Inflammatory macrophage (primary cell): ENCODE measurements at regions not wholly inside any gene's neighbourhood (a gene's known extent, or its start where the extent isn't known, plus 50 kb on each side); places are given as distances from the start of the nearest gene placed in this dataset.
A peak's percentile ranks its signal among the peaks of the same experiment; 100 is the strongest.

Source experiments
- DNase-seq, 2 donors: peaks; one replicate each; pipeline ENCODE4 v3.0.0-alpha.2; 2020 to 2022

GRCh38 chr21:22584308-22584707 lies 1586.1 kb downstream of the NCAM2 start:
- DNase-seq = no peak

DNA sequence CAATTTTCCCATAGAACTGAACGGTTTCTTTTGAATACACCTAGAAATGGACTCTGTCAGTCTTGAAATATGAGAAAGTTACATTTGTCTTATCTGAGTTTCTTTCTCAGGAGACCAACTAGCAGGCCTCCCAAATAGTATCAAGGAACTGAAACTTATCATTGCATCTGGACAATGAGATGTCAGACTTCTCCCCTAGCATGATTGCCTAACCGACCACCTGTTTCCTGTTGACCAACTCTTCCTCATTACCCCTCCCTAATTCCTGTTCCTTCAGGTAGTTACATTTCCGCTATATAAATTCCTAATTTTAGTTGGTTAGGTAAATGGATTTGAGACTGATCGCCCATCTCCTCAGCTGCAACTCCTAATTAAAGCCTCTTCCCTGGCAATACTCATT lies 1587.3 kb downstream of the NCAM2 start:
- DNase-seq = no peak

GRCh38 chr21:22597660-22598255 lies 1599.5 kb downstream of the NCAM2 start:
- no peak for DNase-seq

DNA sequence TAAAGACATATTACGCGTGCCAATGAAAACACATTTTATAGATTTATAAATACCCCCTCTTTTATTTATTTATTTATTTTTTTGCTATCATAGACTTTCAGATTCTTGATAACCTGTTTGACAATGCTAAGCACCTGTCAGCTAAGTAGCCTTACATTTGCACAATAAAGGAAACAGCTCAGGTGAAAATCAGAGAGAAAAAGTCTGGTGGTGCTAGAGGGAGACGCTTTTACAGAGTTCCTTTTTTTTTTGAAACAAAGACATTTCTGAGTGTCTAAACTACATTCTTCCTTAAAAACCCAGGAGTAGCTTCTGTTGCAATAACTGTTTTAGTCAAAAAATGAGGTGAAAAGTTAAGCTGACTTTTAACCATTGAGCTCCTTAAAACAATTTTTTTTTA lies 1611.6 kb downstream of the NCAM2 start:
- DNase-seq = no peak

DNA sequence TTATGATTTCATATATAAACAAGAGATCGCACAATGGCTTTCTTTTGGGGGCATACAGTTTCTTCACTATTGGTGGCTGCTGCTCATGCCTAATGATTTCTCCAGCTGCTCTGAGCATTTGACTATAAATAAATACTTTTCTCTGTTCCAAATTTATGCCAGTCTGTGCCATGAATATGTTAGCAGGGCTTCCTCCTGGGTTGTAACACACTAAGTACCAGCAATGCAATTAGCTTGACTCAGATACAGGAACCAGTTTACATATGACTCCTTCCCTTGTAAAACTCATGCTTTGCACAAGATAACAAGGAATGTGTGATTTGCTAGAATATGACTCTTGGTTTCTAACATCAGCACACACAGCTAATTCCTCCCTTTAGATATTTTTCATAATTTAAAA lies 1629.7 kb downstream of the NCAM2 start:
- no peak for DNase-seq

DNA sequence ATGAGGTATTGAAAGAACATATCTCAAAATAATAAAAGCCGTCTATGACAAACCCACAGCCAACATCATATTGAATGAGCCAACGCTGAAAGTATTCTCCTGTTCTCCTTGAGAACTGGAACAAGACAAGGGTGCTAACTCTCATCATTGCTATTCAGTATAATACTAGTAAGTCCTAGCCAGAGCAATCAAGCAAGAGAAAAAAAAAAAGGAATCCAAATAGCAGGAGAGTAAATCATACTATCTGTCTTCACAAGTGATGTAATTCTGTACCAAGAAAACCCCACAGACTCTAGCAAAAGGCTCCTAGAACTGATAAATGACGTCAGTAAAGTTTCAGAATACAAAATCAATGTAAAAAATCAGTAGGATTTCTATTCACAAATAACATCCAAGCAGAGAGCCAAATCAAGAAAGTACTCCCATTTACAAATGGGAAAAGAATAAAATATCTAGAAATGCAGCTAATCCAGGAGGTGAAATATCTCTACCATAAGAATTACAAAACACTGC lies 1632.8 kb downstream of the NCAM2 start:
- no peak for DNase-seq

GRCh38 chr21:22632176-22632575 lies 1634.0 kb downstream of the NCAM2 start:
- DNase-seq = no peak

DNA sequence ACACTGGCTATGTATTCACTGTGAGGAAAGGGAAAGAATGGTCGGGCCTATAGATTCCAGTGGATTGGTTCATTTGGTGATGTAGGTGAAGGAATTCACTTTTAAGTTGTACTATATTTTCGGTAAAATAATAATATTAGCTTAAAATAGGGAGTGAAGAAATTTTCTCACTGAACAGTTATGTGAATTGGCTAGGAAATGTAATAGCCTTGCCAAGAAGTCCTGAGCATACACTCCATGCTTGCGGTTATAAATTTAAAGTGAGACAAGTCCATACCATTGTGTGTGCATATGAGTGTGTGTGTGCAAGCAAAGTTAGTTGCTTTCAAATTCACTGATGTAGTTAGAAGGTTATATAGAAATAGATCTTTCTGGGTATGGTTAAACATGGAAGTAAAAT lies 1651.0 kb downstream of the NCAM2 start:
- no peak for DNase-seq

DNA sequence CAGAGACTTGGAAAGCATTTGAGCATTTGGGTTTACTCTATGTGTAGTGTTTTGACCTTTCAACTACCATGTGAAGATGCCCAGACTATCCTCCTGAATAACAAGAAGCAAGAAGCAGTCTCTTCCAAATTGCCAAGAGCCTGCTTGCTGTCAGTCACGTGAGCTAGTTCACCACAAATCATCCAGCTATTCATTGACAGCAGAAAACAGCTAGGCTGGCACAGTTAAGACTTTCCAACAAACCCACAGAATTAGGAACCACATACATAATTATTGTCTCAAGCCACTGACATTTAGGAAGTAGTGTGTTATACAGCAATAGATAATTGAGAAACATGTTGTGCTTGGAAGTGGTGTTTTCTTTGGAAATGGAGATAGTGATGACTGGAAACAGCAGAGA lies 1652.0 kb downstream of the NCAM2 start:
- no peak for DNase-seq

DNA sequence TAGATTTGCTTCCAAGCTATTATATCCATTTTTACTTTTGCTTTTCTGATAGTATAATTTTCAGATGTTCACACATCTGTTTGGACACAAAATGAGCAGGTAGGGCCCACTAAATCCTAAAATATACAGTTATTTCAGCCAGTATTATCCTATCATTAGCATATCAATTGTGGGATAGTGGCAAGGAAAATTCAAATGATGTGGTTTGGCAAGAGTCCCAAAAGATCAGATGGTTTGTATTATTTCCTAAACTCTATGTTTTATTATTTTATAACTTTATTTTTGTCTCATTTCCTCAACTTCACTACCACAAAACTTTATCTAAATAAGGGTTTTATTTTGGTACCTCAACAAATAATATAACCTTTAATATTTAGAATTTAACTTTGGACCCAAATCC lies 1659.6 kb downstream of the NCAM2 start:
- no peak for DNase-seq

DNA sequence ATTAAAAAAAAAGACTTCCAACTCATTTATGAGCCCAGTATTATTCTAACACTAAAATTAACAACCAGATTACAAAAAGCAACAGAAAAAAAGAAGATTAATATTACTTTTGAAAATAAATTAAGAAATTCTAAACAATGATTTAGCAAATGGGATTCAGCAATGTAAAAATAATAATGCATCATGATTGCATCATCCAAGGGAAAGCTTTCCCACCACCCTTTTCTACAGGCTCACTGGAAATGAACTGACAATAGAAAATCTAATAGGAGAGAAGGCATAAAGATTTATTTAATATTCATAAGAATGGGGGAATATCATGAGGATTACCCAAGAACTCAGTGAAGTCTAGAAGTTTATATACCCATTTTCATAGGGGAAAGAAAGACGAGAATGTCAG lies 1671.9 kb downstream of the NCAM2 start:
- DNase-seq = no peak

DNA sequence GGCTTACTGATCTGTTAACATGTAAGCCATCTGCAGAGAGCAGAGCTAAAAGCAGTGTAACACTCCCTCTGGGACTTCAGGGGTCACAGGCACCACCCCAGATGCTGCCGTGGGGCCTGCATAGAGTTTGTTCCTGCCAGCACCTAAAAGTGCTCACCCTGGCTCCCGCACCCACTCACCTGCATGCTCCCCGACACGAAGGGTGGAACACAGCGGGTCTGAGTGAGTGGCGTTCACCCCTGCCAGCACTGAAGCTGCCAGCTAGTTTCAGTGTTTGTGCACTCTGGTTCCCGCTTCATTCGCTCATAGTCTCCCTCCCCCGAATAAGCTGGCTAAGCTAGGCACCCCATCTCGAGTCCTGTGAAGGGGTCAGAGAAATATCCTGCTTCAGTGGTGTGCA lies 1681.0 kb downstream of the NCAM2 start:
- no peak for DNase-seq

- DNase-seq = no peak
These were observed 1693.4 kb downstream of the NCAM2 start for GRCh38 chr21:22691658-22692057.

GRCh38 chr21:22703521-22703920 lies 1705.3 kb downstream of the NCAM2 start:
- DNase-seq = no peak

GRCh38 chr21:22710721-22711120 lies 1712.5 kb downstream of the NCAM2 start:
- DNase-seq = no peak

DNA sequence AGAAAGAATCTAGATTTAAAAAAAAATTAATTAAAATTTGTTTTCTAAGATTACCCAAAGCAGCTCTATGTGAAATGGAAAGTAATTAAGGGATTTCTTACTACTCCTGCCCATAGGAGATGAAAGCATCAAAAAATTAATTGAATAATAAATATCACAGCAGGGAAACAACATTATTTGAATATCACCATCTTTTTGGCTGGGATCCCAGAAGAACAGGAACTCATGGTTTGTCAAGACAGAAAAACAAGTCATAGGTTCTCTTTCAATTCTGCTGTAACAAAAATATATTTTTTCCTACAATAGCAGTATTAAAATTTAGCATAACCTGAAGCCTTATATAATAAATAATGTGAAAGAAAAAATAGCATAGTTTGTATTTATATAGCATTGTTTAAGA lies 1713.4 kb downstream of the NCAM2 start:
- no peak for DNase-seq

GRCh38 chr21:22725436-22725835 lies 1727.2 kb downstream of the NCAM2 start:
- DNase-seq = no peak

DNA sequence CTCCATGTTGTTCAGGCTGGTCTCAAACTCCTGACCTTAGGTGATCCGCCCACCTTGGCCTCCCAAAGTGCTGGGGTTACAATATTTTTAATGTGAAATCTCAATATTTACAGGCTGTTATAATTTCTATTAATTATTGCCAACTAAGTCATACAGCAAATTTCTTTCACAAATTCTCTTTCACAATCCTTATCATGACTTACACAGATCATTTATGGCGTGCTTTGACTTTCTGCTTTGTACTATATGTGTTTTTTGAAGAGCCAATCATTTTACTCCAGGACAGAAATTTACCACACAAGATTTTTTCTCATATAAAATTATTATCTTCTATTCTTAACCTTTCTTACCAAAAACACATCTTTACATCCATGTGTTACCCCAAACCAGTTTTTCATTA lies 1729.9 kb downstream of the NCAM2 start:
- DNase-seq = no peak

DNA sequence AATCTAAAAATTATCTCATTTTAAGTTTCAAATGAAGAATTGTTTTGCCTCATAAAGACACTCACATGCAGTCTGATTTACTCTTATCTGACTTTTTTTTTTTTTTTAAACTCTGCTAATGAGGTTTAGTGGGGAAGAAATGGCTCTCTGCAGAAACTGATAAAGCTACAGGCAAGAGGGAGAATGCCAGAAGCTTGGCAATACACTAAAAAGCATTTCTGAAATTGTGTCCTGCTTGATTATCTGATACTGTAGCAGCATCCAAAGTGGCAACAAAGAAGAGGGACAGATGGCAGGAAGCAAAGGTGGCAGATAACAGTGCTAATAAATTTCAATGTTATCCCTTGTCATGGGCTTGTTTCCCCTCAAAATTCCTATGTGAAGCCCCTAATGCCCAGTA lies 1744.9 kb downstream of the NCAM2 start:
- no peak for DNase-seq

GRCh38 chr21:22754746-22755145 lies 1756.5 kb downstream of the NCAM2 start:
- DNase-seq = no peak

- DNase-seq = peak in 1 of 2 donors; percentile 3
These were observed 1760.3 kb downstream of the NCAM2 start for GRCh38 chr21:22758478-22758877.

DNA sequence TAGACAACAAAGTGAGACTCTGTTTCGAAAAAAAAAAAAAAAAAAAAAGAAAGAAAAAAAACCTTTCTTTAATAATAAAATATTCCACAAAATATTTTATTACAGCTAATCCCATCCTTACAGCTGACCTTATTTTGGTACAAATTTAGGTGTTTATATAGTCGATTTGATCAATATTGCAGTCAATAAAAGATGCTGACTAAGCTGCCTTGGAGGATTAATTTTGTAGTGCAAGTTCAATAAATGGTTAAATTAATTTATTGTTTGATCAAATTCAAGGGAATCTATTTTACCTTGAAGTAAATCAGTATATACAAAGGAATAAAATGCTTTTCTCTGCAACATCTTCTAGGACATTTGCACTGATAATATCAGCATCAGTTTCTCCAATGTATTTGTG lies 1764.3 kb downstream of the NCAM2 start:
- DNase-seq = no peak

DNA sequence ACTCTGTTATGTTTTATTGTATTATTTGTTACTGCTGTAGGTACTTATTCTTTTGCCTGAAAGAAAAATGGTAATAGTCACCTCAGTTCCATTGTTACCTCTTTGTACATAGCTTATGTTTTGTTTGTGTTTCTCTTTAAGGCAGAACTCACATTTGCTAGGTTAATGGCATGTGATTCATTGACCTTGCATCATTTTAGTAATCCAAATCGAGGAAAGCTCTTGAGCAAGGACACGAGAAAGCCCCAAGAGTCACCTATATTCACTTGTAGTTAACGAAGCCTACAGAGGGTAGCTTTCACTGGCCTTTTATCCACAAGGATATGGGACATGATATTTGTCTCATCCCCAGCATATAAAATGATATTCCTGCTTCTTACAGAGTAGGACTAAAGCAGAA lies 1765.2 kb downstream of the NCAM2 start:
- no peak for DNase-seq

- DNase-seq = no peak
These were observed 1766.0 kb downstream of the NCAM2 start for GRCh38 chr21:22764222-22764621.

DNA sequence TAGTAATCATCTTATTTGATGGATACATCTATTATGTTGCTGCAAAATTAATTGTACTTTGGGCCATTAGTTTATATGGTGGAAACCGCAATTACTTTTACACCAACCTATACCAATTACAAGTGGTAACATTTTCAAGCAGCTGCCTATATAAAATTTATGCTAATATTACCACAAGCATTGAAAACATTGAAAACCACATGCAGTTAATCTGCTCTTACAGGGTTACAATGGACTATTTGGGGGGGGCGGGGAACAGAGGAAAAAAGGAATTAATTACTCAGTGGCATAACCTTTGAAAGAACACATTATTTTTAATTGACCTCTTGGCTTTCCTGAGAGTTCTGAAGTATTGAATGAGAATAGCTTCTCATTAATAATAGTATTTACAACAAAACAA lies 1793.2 kb downstream of the NCAM2 start:
- DNase-seq = no peak
